22Rv1 (cell line): ENCODE measurements at regions not wholly inside any gene's neighbourhood (a gene's known extent, or its start where the extent isn't known, plus 50 kb on each side); places are given as distances from the start of the nearest gene placed in this dataset.
A peak's percentile ranks its signal among the peaks of the same experiment; 100 is the strongest.

ENCODE experiments used
- H3K27ac ChIP-seq: fragments of 450-650 bp; 2 replicates; pipeline ENCODE4 v1.5.1; 2017
- CTCF ChIP-seq: fragments of 450-650 bp; IDR thresholded peaks from 2 replicates; pipeline ENCODE4 v1.5.1; 2017; ENCODE audit warnings: mild to moderate bottlenecking
- ZFX ChIP-seq: fragments of 450-650 bp; IDR thresholded peaks from 2 replicates; pipeline ENCODE4 v1.6.1; 2017; ENCODE audit warnings: antibody characterized with exemption, borderline replicate concordance

GRCh38 chr12:90074086-90074485, 365.4 kb upstream of the ATP2B1 start:
- TF ChIP-seq ZFX, result no peak
- TF ChIP-seq CTCF, result no peak
- no peak overlapping the region for H3K27ac ChIP-seq

GRCh38 chr12:90071996-90072395, 363.4 kb upstream of the ATP2B1 start:
- TF ChIP-seq ZFX (no peak), CTCF (no peak)
- H3K27ac ChIP-seq, result no peak overlapping the region

- TF ChIP-seq CTCF, result no peak
- H3K27ac ChIP-seq, result no peak overlapping the region
Measured at GRCh38 chr12:90069711-90070110, 361.1 kb upstream of the ATP2B1 start.

GRCh38 chr12:90067791-90068190, 359.2 kb upstream of the ATP2B1 start:
- no peak for TF ChIP-seq CTCF
- no peak for TF ChIP-seq ZFX
- H3K27ac ChIP-seq, result no peak overlapping the region

- peak overlapping the region; percentile 12 for H3K27ac ChIP-seq
- TF ChIP-seq CTCF, result no peak
- no peak for TF ChIP-seq ZFX
Measured at GRCh38 chr12:90064852-90065801, 356.5 kb upstream of the ATP2B1 start.

- H3K27ac ChIP-seq, result no peak overlapping the region
- TF ChIP-seq ZFX (no peak), CTCF (peak; percentile 34)
Measured at GRCh38 chr12:90062799-90063198, 354.2 kb upstream of the ATP2B1 start.

GRCh38 chr12:90061809-90062208, 353.2 kb upstream of the ATP2B1 start:
- TF ChIP-seq ZFX (no peak), CTCF (no peak)
- H3K27ac ChIP-seq, result no peak overlapping the region
